H9 (cell line): ENCODE measurements at regions not wholly inside any gene's neighbourhood (a gene's known extent, or its start where the extent isn't known, plus 50 kb on each side); places are given as distances from the start of the nearest gene placed in this dataset.

Experiments used
- DNase-seq: peaks from one replicate; pipeline ENCODE4 v3.0.0-alpha.2; 2017
- H2AFZ ChIP-seq: one replicate; pipeline ENCODE4 v1.6.1; 2013; ENCODE audit warnings: mild to moderate bottlenecking, low read length, control low read depth, moderate library complexity
- H2AK5ac ChIP-seq: 2 replicates; pipeline ENCODE4 v1.6.1; 2013; ENCODE audit warnings: low read length, control low read depth, mixed read lengths; ENCODE audit not compliant: insufficient read length
- H2BK120ac ChIP-seq: one replicate; pipeline ENCODE4 v1.6.1; 2013; ENCODE audit warnings: low read depth, mild to moderate bottlenecking, low read length, control low read depth, inconsistent platforms; ENCODE audit not compliant: poor library complexity, severe bottlenecking
- H2BK12ac ChIP-seq: 2 replicates; pipeline ENCODE4 v1.6.1; 2013; ENCODE audit warnings: low read length, control low read depth, mixed read lengths, low read depth; ENCODE audit not compliant: insufficient read length
- H2BK15ac ChIP-seq: 2 replicates; pipeline ENCODE4 v1.6.1; 2013; ENCODE audit warnings: low read depth, low read length, control low read depth
- H2BK20ac ChIP-seq: one replicate; pipeline ENCODE4 v1.6.1; 2013; ENCODE audit warnings: low read depth, mild to moderate bottlenecking, low read length, control low read depth, inconsistent platforms; ENCODE audit not compliant: poor library complexity, severe bottlenecking
- H2BK5ac ChIP-seq: 2 replicates; pipeline ENCODE4 v1.6.1; 2013; ENCODE audit warnings: low read length, control low read depth, mixed read lengths; ENCODE audit not compliant: insufficient read length
- H3K14ac ChIP-seq: 2 replicates; pipeline ENCODE4 v1.6.1; 2013; ENCODE audit warnings: low read length, control low read depth; ENCODE audit not compliant: insufficient read depth
- H3K18ac ChIP-seq: 2 replicates; pipeline ENCODE4 v1.6.1; 2013; ENCODE audit warnings: low read depth, mild to moderate bottlenecking, mixed read lengths, low read length, control low read depth; ENCODE audit not compliant: insufficient read length
- H3K23ac ChIP-seq: 2 replicates; pipeline ENCODE4 v1.6.1; 2013; ENCODE audit warnings: low read length, control low read depth, mixed read lengths, low read depth; ENCODE audit not compliant: insufficient read length
- H3K23me2 ChIP-seq: 2 replicates; pipeline ENCODE4 v1.6.1; 2013; ENCODE audit warnings: low read depth, mild to moderate bottlenecking, mixed read lengths, low read length, control low read depth; ENCODE audit not compliant: insufficient read length, poor library complexity, severe bottlenecking
- H3K27ac ChIP-seq: 2 replicates; pipeline ENCODE4 v1.5.1; 2013; ENCODE audit warnings: low read length, control low read depth, mixed read lengths, low read depth; ENCODE audit not compliant: insufficient read length
- H3K27me3 ChIP-seq: 2 replicates; pipeline ENCODE4 v1.6.1; 2013; ENCODE audit warnings: low read length, control low read depth, inconsistent platforms; ENCODE audit not compliant: insufficient read depth
- H3K4ac ChIP-seq: 2 replicates; pipeline ENCODE4 v1.6.1; 2013; ENCODE audit warnings: low read depth, mild to moderate bottlenecking, control low read depth, inconsistent platforms, low read length, moderate library complexity
- H3K4me1 ChIP-seq: 2 replicates; pipeline ENCODE4 v1.6.1; 2013; ENCODE audit warnings: low read length, control low read depth, inconsistent platforms; ENCODE audit not compliant: insufficient read depth
- H3K4me2 ChIP-seq: 2 replicates; pipeline ENCODE4 v1.6.1; 2013; ENCODE audit warnings: low read length, control low read depth, mixed read lengths; ENCODE audit not compliant: insufficient read length, insufficient read depth
- H3K56ac ChIP-seq: 2 replicates; pipeline ENCODE4 v1.6.1; 2013; ENCODE audit warnings: low read depth, mild to moderate bottlenecking, mixed read lengths, low read length, control low read depth; ENCODE audit not compliant: insufficient read length
- H3K79me1 ChIP-seq: 2 replicates; pipeline ENCODE4 v1.6.1; 2013; ENCODE audit warnings: low read depth, mild to moderate bottlenecking, moderate library complexity, low read length, control low read depth, inconsistent platforms; ENCODE audit not compliant: insufficient read depth, poor library complexity, severe bottlenecking
- H3K79me2 ChIP-seq: 2 replicates; pipeline ENCODE4 v1.6.1; 2013; ENCODE audit warnings: low read length, control low read depth, inconsistent platforms; ENCODE audit not compliant: insufficient read depth
- H3K9ac ChIP-seq: 2 replicates; pipeline ENCODE4 v1.6.1; 2013; ENCODE audit warnings: low read length, control low read depth, mixed read lengths; ENCODE audit not compliant: insufficient read length; ENCODE audit errors: extremely low read depth
- H3K9me3 ChIP-seq: one replicate; pipeline ENCODE4 v1.6.1; 2013; ENCODE audit warnings: low read depth, low read length, inconsistent platforms; ENCODE audit not compliant: control insufficient read depth
- H3T11ph ChIP-seq: one replicate; pipeline ENCODE4 v1.6.1; 2013; ENCODE audit warnings: mild to moderate bottlenecking, low read length, control low read depth, inconsistent platforms
- H4K20me1 ChIP-seq: one replicate; pipeline ENCODE4 v1.6.1; 2013; ENCODE audit not compliant: control insufficient read depth, insufficient read length, insufficient read depth
- H4K5ac ChIP-seq: 2 replicates; pipeline ENCODE4 v1.6.1; 2013; ENCODE audit warnings: low read depth, mild to moderate bottlenecking, mixed read lengths, low read length, control low read depth; ENCODE audit not compliant: insufficient read length
- H4K8ac ChIP-seq: replicated peaks from 2 replicates; pipeline ENCODE4 v1.6.1; 2013; ENCODE audit warnings: low read length, control low read depth, mixed read lengths, low read depth; ENCODE audit not compliant: insufficient read length
- H4K91ac ChIP-seq: 2 replicates; pipeline ENCODE4 v1.6.1; 2013; ENCODE audit warnings: low read depth, mild to moderate bottlenecking, moderate library complexity, mixed read lengths, low read length, control low read depth; ENCODE audit not compliant: insufficient read length
- H3K27ac Mint-ChIP-seq, 3 experiments: 2 replicates in 2 of 3; 3 replicates in 1 of 3; pipeline ENCODE4 v1.8.0; 2020 to 2021; ENCODE audit warnings: mixed read lengths in 3 of 3, mild to moderate bottlenecking in 1 of 3, moderate library complexity in 1 of 3
- H3K27me3 Mint-ChIP-seq: 2 replicates; pipeline ENCODE4 v1.8.0; 2021; ENCODE audit warnings: low read depth, mild to moderate bottlenecking, moderate library complexity, mixed read lengths
- H3K36me3 Mint-ChIP-seq, 3 experiments: 2 replicates in 2 of 3; 3 replicates in 1 of 3; pipeline ENCODE4 v1.8.0; 2020 to 2021; ENCODE audit warnings: low read depth in 3 of 3, mixed read lengths in 3 of 3; ENCODE audit not compliant: insufficient read depth in 1 of 3
- H3K4me1 Mint-ChIP-seq, 2 experiments: 2 replicates each; pipeline ENCODE4 v1.8.0; 2020; ENCODE audit warnings: mixed read lengths in 2 of 2
- H3K4me3 Mint-ChIP-seq, 2 experiments: 2 replicates in 1 of 2; 3 replicates in 1 of 2; pipeline ENCODE4 v1.8.0; 2020 to 2021; ENCODE audit warnings: mild to moderate bottlenecking in 2 of 2, mixed read lengths in 2 of 2, moderate library complexity in 1 of 2
- H3K9me3 Mint-ChIP-seq, 2 experiments: 2 replicates in 1 of 2; 3 replicates in 1 of 2; pipeline ENCODE4 v1.8.0; 2020; ENCODE audit warnings: mild to moderate bottlenecking in 2 of 2, mixed read lengths in 2 of 2, moderate library complexity in 1 of 2
- CTCF ChIP-seq: fragments of 200-600 bp; sonication (generic); conservative IDR thresholded peaks from 3 replicates; pipeline ENCODE4 v1.8.0; 2021; ENCODE audit warnings: antibody characterized with exemption, mild to moderate bottlenecking
- WGBS: extraction: QIAGEN DNeasy Blood & Tissue Kit; methylation state at CpG from one replicate; pipeline ENCODE4 v1.1.7; 2013; ENCODE audit warnings: missing lambda C conversion rate, low lambda C conversion rate, mixed read lengths; ENCODE audit not compliant: insufficient read length; ENCODE audit errors: extremely low coverage; 5-methylcytosine and 5-hydroxymethylcytosine counted together

DNA sequence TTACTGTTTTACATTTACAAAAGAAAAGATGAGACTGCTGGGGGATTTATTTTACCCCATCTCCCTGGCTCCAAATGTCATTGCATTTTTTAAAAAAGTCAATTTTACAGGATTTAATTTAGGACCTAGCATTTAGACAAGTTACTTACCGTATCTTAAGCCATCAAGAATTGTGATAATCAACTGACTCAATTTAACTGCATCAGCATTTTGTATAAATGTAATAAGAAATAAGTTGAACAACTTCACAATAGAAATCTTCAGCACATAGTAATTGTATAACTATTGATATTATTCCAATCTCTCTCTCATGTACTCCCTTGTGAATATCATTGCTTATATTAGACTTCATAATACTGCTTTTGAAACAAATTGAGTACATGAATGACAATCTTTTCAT, 907.5 kb upstream of the SLC10A2 start:
- no peaks in the 10 kb centered on the region for H3K79me1 ChIP-seq
- H4K5ac ChIP-seq: no peak overlapping the region
- no peak overlapping the region for H2BK15ac ChIP-seq
- H3K27ac ChIP-seq: no peak overlapping the region
- Mint-ChIP-seq H3K4me3 (no peak overlapping the region), H3K27me3 (no peaks in the 10 kb centered on the region), H3K4me1 (no peaks in the 10 kb centered on the region), H3K36me3 (no peaks in the 10 kb centered on the region), H3K27ac (no peak overlapping the region), H3K9me3 (no peaks in the 10 kb centered on the region)
- no peak overlapping the region for H2BK5ac ChIP-seq
- H3K23me2 ChIP-seq: no peaks in the 10 kb centered on the region
- H4K20me1 ChIP-seq: no peaks in the 10 kb centered on the region
- no peak overlapping the region for H3T11ph ChIP-seq
- H4K8ac ChIP-seq: no peak overlapping the region
- H3K4me1 ChIP-seq: no peaks in the 10 kb centered on the region; the same call in 1 of the 2 replicates
- no peak for DNase-seq
- no peak overlapping the region for H3K4me2 ChIP-seq
- H3K9me3 ChIP-seq: no peaks in the 10 kb centered on the region
- H2AFZ ChIP-seq: no peak overlapping the region
- no peak overlapping the region for H2BK20ac ChIP-seq
- H3K18ac ChIP-seq: no peak overlapping the region
- no CpG with 5 or more reads among the region's 1 CpG for WGBS
- no peak overlapping the region for H3K9ac ChIP-seq
- no peak overlapping the region for H3K14ac ChIP-seq
- no peaks in the 10 kb centered on the region for H3K79me2 ChIP-seq
- no peak overlapping the region for H3K4ac ChIP-seq
- H3K23ac ChIP-seq: no peak overlapping the region
- H3K27me3 ChIP-seq: no peaks in the 10 kb centered on the region
- no peak overlapping the region for H2BK120ac ChIP-seq
- H4K91ac ChIP-seq: no peak overlapping the region
- TF ChIP-seq CTCF: no peak
- no peak overlapping the region for H2BK12ac ChIP-seq
- H3K56ac ChIP-seq: no peak overlapping the region
- no peak overlapping the region for H2AK5ac ChIP-seq
